ENCODE measurements at regions not wholly inside any gene's neighbourhood (a gene's known extent, or its start where the extent isn't known, plus 50 kb on each side); places are given as distances from the start of the nearest gene placed in this dataset.

- WGBS, 2 experiments (ENCODE audit: extremely low coverage in 1 of 2, insufficient coverage in 1 of 2, insufficient read length in 1 of 2, insufficient replicate concordance in 2 of 2, low coverage in 1 of 2, low lambda C conversion rate in 2 of 2, missing lambda C conversion rate in 1 of 2) = 88% methylated on average over 8 of the region's 8 CpGs; no CpG with 5 or more reads in 1 of the 2 experiments
- H4K20me1 ChIP-seq (replicated peaks in 1 of 2; ENCODE audit: control insufficient read depth in 1 of 2, insufficient read depth in 2 of 2, low read length in 2 of 2) = no peaks in the 10 kb centered on the region
- no peak overlapping the region for H2AK5ac ChIP-seq (ENCODE audit: low read depth, low read length)
- no peaks in the 10 kb centered on the region; the same call in 1 of the 2 replicates for H3K23me2 ChIP-seq (ENCODE audit: low read depth, low read length)
- H2BK5ac ChIP-seq (ENCODE audit: low read depth, low read length) = no peak overlapping the region
- ChIA-PET CTCF (ENCODE audit: partially characterized antibody) (interaction anchor here (1.2 kb wide), 1 partner anchor 10 kb away, joined by 3 read pairs; no protein-coding TSS in a partner anchor), POLR2A (ENCODE audit: partially characterized antibody) (no interaction called here)
- no peak overlapping the region for H4K91ac ChIP-seq (replicated peaks; ENCODE audit: insufficient read length, low read length)
- H3K36me3 ChIP-seq (ENCODE audit: control insufficient read depth in 2 of 4, insufficient read depth in 4 of 4, low read length in 3 of 4) = no peaks in the 10 kb centered on the region
- no peak overlapping the region for H3K14ac ChIP-seq (ENCODE audit: insufficient read length)
- H3K4me3 ChIP-seq (ENCODE audit: extremely low read depth in 1 of 4, insufficient read depth in 2 of 4, low read depth in 3 of 4, low read length in 4 of 4) = no peak overlapping the region
- no peak overlapping the region for H2BK20ac ChIP-seq (ENCODE audit: low read length)
- H4K5ac ChIP-seq (ENCODE audit: insufficient read length, low read depth, low read length) = no peak overlapping the region
- no peak overlapping the region for H2BK15ac ChIP-seq (ENCODE audit: low read length)
- H3K56ac ChIP-seq (replicated peaks; ENCODE audit: insufficient read length, low read depth, low read length) = no peak overlapping the region
- no peaks in the 10 kb centered on the region for H3K79me1 ChIP-seq (ENCODE audit: low read depth, low read length)
- no peak for FAIRE-seq
- no peak overlapping the region for H3K9ac ChIP-seq (replicated peaks in 1 of 4; ENCODE audit: extremely low read depth in 1 of 4, low read depth in 3 of 4, low read length in 3 of 4)
- H3K4me1 ChIP-seq (replicated peaks in 1 of 4; ENCODE audit: control insufficient read depth in 3 of 4, insufficient read depth in 4 of 4, low read length in 3 of 4) = no peaks in the 10 kb centered on the region
- no peak overlapping the region for H3K4ac ChIP-seq (replicated peaks; ENCODE audit: insufficient read length, low read depth, low read length)
- no peak overlapping the region for H2BK12ac ChIP-seq (ENCODE audit: low read depth, low read length)
- H3K23ac ChIP-seq (ENCODE audit: insufficient read length) = no peak overlapping the region
- no peak overlapping the region for H2BK120ac ChIP-seq (replicated peaks; ENCODE audit: low read depth, low read length)
- peaks cover 0 to 9% of the 10 kb centered on the region in 2 experiments; a peak in 2 of 4 replicates for H3K9me3 ChIP-seq (ENCODE audit: insufficient read depth in 2 of 2, low read depth in 1 of 2, low read length in 1 of 2)
- H4K8ac ChIP-seq (ENCODE audit: extremely low read depth, insufficient read depth, low read length) = no peak overlapping the region
- H3K27me3 ChIP-seq (replicated peaks in 1 of 4; ENCODE audit: control insufficient read depth in 3 of 4, extremely low read depth in 1 of 4, insufficient read depth in 3 of 4, low read length in 3 of 4) = no peaks in the 10 kb centered on the region; a peak in 1 of 7 replicates
- no peak overlapping the region for H2AFZ ChIP-seq (ENCODE audit: low read length)
- H3K4me2 ChIP-seq (ENCODE audit: insufficient read depth in 1 of 2, low read depth in 2 of 2, low read length in 2 of 2) = no peak overlapping the region
- DNase-seq (ENCODE audit: low read depth in 1 of 2, low spot score in 2 of 2) = no peak
- no peaks in the 10 kb centered on the region for H3K79me2 ChIP-seq (ENCODE audit: control insufficient read depth in 1 of 2, insufficient read depth in 2 of 2, low read length in 2 of 2)
- no peak overlapping the region for H3K18ac ChIP-seq (ENCODE audit: extremely low read depth, low read length)
- no peak overlapping the region for H3K27ac ChIP-seq (ENCODE audit: low read depth, low read length)
- TF ChIP-seq CREB1 (IDR thresholded peaks at IDR 0.05) (no peak), HDAC2 (IDR thresholded peaks at IDR 0.05; ENCODE audit: borderline replicate concordance in 1 of 2, low read depth in 2 of 2, low read length in 2 of 2) (no peak), SIRT6 (IDR thresholded peaks at IDR 0.05; ENCODE audit: low read length) (no peak), NANOG (IDR thresholded peaks at IDR 0.05; ENCODE audit: insufficient read depth, low read depth, low read length, poor library complexity, severe bottlenecking) (no peak), RNF2 (IDR thresholded peaks at IDR 0.05; ENCODE audit: borderline replicate concordance, low read depth, low read length, missing control alignments, poor library complexity, severe bottlenecking) (no peak), ZNF274 (IDR thresholded peaks at IDR 0.05; ENCODE audit: borderline replicate concordance, extremely low read depth, low read length) (no peak), EZH2 (IDR thresholded peaks at IDR 0.05; ENCODE audit: low read depth, low read length, severe bottlenecking) (no peak), FOSL1 (IDR thresholded peaks at IDR 0.05; ENCODE audit: insufficient read depth, low read depth, low read length) (no peak), CBX5 (IDR thresholded peaks at IDR 0.05; ENCODE audit: low read depth, low read length) (no peak), MAFK (IDR thresholded peaks at IDR 0.05; ENCODE audit: low read depth, low read length) (no peak), RBBP5 (IDR thresholded peaks at IDR 0.05; ENCODE audit: borderline replicate concordance, low read depth, low read length) (no peak), YY1 (IDR thresholded peaks at IDR 0.05; ENCODE audit: low read depth, low read length) (no peak), KDM1A (IDR thresholded peaks at IDR 0.05; ENCODE audit: borderline replicate concordance, low read length) (no peak)
- TF ChIP-seq, protein P1, sequence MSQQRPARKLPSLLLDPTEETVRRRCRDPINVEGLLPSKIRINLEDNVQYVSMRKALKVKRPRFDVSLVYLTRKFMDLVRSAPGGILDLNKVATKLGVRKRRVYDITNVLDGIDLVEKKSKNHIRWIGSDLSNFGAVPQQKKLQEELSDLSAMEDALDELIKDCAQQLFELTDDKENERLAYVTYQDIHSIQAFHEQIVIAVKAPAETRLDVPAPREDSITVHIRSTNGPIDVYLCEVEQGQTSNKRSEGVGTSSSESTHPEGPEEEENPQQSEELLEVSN (IDR thresholded peaks at IDR 0.05) = no peak
These were observed 153.2 kb downstream of the MAFB start for GRCh38 chr20:40535816-40536215.
